NCI-H146 (cell line): ENCODE measurements at regions not wholly inside any gene's neighbourhood (a gene's known extent, or its start where the extent isn't known, plus 50 kb on each side); places are given as distances from the start of the nearest gene placed in this dataset.
"Not testable (repeated sequence)": the region's sequence is repeated elsewhere in the genome, so short reads cannot be mapped to it uniquely, and the experiment has no call there.

Experiments
- DNase-seq: peaks from one replicate; lab custom pipeline; 2025; lab: John Stamatoyannopoulos, UW

DNA sequence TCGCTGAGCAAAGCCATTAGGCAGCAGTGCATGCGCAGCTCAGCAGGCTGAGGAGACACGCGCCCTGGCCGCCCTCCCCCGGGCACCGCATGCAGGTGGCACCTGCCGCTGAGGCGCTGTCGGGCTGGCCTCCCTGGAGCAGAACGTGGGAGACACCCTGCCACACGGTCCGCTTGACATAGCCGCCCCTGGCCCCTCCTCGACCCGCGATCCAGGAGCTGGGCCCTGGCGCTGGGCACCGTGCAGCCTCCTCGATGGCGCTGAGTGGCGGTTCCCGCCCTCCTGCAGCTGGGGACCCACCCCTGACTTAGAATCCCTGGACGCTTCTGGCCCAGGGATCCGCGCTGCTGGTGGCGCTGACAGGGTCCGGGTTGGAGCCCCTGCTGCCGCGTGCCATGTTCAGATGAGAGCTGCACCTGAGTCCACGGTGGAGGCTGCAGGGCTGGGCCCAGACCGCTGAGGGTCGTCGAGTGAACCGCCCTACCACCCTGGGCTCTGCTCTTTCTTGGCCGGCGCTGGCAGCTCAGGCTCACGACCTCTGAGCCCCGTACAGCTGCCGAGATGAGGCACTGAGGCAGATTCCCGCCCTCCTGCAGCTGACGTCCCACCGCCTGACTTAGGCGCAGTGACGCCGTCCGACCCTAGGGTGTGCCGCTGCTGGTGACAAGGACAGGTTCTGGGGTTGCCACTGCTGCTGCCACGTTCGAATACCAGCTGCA lies 116.8 kb downstream of the OR13A1 start:
- DNase-seq: no peak

DNA sequence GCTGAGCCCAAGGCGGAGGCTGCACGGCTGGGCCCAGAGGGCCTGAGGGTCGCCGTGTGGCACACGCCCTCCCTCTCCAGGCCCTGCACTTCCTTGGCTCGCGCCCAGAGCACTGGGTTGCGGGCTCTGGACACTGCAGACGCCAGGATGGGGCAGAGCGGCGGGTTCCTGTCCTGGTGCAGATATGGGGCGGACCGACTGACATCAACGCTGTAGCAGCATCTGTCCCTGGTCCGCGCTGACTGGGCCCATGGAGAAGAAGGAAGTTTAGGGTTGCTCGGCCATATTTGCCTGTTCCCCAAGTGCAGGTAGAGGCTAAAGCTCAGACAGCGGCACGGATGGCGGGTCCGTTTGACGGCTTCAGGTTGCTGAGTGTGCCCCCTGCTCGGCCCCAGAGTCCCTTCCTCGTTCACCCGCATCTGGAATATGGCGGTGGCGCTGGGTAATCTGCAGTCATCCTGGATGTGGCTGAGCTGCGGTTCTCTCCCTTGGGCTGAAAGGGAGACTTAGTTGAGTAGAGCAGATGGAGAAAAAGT lies 116.1 kb downstream of the OR13A1 start:
- no peak for DNase-seq

DNA sequence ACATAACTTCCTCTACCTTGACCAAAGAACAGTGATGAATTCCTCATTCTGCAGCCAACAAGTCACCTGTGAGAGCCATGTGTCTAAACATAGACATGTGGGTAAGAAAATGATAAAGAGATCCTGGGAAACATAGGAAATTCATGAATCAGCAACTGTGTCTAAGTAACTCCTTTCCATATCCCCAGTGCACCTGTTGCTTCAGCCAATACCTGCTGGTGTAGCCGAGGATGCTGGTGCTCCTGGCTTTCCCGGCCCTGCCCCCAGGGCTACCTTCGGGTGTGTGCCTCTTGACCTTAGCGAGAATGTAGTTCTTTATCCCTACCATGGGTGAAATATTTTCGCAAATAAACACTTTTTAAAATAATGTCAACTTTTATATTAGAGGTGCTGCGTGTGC lies 114.1 kb downstream of the OR13A1 start:
- DNase-seq: no peak

DNA sequence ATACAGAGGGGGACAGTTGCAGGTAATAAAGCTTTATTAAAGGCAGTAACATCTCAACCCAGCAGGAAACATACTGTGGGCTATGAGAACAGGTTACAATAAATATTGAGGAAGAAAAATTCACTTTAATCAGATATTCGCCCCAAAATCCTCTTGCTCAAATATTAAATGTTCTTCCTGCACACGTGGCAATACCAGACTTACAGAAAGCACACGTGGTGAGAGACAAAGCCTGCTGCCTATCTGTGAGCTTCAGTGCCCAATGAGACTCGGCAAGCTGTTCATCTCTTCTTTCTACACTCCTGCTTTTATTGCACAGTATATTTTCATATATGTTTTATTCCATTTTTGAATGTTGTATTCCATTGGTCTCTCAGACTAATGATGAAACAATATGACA lies 113.2 kb downstream of the OR13A1 start:
- no peak for DNase-seq

DNA sequence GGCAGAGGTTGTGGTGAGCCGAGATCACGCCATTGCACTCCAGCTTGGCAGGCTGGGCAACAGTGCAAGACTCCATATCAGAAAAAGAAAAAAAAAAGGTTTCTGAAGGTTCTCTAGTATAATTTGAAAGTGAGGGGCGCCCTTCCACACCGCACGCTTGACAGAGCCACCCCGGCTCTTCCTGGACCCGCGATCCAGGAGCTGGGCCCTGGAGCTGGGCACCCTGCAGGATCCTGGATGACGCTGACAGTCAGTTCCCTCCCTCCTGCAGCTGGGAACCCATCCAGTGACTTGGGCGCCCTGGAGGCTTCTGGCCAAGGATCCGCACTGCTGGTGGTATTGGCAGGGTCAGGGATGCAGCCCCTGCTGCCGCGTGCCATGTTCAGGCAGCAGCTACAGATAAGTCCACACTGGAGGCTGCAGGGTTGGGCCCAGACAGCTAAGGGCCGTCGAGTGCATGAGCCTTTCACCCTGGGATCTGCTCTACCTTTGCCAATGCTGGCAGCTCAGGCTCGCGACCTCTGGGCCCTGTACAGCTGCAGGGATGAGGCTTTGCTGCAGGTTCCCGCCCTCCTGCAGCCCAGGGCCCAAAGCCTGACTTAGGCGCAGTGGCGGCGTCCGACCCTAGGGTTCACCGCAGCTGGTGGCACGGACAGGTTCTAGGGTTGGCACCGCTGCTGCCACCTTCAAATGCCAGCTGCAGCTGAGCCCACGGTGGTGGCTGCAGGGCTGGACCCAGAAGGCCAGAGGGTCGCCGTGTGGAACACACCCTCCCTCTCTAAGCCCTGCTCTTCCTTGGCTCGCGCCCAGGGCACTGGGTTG lies 110.2 kb downstream of the OR13A1 start:
- DNase-seq: no peak

DNA sequence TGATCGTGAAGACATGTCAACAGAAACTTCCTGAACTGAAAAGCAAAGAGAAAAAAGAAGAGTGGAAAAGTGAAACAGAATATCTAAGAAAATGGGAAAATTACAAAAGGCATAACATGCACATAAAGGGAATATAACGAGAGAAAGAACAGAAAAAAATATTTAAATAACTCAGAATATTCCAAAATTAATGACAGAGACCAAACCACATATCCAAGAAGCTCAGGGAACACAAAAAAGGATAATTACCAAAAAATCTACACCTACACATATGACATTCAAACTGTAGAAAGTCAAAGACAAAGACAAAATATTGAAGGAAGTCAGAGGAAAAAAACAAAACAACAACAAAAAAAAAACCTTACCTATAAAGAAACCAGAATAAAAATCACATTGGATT lies 105.5 kb downstream of the OR13A1 start:
- DNase-seq: no peak

DNA sequence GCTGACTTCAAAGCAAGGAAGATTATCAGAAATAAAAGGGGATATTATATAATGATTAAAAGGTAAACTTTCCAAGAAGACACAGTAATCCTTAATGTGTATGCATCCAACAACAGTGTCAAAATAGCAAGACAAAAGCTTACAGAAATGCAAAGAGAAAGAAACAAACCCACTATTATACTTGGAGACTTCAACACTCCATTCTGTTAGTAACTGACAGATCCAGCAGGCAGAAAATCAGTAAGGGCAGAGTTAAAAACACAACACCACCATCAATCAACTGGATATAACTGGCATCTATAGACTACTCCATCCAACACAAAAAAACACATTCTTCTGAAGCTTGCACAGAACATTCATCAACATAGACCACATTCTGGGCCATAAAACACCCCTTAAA lies 103.8 kb downstream of the OR13A1 start:
- no peak for DNase-seq

DNA sequence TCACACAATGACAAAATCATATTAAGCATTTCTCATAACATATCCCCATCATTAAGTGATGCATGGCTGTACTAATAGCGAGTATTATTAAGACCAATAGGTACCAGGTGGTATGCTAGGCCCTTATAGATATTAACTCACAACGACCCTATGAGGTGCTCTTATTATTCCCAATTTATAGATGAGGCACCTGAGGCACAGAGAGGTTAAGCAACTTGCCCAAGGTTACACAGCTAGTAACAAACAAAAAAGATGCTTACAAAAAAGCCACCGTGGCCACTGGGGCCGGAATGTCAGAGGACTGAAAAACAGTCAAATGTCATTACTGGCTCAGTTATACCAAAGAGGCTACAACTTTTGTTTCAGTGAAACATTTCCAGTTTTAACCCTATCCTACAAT lies 96.0 kb downstream of the OR13A1 start:
- no peak for DNase-seq

DNA sequence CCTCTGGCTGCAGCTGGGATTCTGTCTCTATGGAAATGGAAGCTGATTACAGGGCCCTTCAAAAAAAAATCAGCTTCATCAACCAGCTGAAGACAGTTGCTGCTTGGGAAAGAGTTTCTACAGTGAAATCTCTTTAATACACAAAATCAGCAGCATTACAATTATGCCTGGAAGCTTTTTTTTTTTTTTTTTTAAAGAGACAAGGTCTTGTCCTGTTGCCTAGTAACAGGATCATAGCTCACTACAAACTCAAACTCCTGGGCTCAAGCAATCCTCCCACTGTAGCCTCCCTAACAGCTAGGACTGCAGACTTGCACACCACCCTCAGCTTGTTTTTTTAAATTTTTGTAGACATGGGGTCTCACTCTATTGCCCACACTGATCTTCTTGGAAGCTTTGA lies 94.5 kb downstream of the OR13A1 start:
- DNase-seq: no peak

DNA sequence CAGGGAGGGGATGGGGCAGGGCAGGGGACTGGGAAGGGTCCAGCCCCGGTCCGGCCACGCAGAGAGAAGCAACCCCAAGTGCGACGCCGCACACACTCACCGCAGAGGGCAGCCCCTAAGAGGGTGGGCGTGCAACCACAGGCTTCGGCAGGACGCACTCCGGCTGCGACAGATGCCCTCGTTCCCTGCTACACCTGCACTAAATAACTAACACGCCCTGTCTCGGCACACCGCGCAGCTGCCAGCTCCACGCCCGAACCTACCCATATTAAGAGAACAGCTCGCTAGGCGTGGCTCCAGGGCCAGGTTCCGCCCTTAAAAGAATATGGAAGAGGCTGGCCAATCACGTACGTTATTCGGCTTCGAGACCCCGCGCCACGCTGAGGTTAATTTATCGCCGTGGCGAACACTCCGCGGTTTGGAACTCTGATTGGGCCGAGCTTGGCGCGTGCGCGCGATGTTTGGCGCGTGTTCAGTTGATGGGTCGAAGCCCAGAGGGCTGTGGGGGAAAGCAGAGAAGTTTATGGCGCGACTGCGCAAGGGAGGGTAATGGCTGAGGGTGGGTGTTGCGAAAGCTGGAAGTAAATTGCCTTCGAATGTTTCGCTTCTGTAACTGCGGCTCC lies 91.1 kb downstream of the OR13A1 start:
- DNase-seq: no peak

DNA sequence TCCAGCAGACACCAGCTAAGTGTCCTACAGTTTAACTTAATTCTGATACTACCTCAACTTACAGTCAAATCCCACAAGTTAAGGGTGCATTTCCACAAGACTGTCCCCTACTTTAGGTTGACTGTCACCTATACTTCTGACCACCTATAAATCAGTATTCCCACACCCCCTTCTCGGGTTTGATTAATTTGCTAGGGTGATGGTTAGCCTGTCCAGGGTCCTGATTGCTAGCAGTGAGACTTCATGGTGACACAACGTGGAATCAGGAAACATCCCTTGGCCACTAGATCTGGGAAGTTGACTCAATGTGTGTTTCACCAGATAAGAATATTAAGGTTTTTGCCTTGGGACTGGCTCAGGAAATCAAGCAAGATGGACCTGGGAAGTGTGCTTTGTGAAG lies 88.4 kb downstream of the OR13A1 start:
- DNase-seq: no peak

DNA sequence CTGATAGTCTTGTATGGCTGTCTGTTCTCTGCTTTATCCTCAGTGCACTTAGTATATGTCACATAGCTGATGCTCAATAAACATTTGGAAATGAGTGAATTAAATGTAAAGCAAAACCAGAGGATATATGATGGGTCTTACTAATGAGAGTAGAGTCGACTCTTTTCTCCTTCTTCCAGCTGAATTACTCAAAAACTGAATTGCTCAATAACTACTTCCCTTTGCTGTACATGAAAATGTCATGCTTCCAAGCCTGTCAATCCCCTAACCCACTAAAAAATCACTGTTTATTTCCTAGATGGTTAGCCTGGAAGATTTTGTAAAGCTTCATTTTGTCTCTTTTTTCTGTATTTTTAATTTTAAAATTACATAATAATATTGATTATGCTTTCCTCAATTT lies 88.0 kb downstream of the OR13A1 start:
- DNase-seq: no peak

DNA sequence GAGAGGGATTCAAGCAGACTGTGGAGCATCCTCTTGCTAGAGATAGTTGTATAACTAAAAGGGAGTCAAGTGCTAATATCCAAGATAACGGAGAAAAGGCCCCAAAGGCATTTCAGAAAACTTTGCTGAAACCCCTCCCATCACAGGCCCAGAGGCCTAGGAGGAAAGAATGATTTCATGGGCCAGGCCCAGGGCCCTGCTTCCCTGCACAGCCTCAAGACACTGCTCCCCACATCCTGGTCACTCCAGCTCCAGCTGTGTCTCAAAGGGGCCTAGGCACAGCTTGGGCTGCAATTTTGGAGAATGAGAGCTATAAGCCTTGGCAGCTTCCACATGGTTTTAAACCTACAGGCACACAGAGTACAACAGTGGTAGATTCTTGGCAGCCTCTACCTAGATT lies 85.6 kb downstream of the OR13A1 start:
- no peak for DNase-seq

DNA sequence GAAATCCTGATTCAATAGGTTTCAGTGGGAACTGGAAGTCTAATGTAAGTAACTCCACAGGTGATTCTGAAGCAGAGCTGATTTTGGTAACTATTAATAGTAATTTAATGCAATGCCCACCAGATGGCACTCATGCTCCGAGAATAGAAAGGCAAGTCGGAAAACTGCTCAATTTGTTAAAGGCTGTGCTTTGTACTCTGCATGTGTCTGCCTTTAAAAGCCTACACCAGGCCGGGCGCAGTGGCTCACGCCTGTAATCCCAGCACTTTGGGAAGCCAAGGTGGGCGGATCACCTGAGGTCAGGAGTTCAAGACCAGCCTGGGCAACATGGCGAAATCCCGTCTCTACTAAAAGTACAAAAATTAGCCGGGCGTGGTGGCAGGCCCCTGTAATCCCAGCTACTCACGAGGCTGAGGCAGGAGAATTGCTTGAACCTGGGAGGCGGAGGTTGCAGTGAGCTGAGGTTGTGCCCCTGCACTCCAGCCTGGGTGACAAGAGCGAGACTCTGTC lies 80.1 kb downstream of the OR13A1 start:
- DNase-seq: peak; percentile 64

DNA sequence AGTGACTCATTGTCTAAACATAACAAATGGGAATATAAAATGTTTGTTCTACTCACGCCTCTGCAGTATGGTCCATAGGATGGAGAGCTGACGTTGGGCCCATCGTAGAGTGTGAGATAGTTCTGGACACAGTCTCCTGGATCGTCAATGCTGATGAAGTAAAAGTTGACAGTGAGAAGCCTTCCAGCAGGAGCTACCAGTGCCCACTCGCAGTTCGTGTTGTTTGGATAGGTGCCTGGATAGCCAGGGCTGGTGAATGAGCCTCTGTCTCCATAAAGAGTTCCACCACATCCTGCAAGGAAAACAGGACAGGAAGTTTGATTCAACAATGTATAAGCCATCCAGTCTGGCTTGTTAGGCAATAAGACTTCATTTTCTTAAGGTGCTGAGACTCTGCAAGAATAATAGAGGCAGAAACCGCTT lies 79.6 kb downstream of the OR13A1 start:
- no peak for DNase-seq

DNA sequence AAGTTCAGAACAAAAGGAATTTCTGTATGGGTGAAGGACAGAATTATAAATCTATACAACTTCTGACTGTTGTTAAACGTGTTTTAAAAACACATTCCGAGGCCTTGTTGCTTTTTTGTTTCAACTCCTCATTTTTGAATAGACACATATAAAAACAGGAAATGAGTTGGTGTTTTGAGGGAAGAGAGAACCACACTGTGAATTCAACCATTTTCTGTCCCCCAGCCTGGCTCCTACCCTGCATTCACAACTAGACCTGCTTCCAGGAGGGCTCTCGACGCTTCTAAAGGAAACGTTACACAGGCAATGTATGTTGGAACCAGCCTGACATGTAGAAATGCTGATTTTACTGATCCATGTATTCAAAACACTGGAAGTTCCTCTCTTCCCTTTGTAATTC lies 76.5 kb downstream of the OR13A1 start:
- DNase-seq: no peak

DNA sequence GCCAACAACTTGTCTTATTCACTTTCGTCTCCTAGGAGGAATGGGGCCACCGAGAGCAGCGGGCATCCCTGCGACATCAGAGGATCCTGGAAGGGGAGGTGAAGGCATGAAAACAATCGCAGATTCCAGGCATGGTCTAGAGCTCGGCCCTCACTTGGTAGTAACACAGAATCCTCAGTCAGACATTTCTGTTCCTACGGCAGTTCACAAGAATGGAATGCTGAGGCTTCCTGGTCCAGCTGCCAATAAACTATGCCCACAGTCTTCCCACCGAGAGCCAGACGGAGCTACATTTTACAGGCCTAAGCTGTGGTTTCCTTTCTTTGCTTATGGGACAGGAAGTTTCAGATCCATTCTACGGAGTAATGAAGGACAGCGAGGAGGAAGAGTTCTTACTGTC lies 75.8 kb downstream of the OR13A1 start:
- DNase-seq: no peak

DNA sequence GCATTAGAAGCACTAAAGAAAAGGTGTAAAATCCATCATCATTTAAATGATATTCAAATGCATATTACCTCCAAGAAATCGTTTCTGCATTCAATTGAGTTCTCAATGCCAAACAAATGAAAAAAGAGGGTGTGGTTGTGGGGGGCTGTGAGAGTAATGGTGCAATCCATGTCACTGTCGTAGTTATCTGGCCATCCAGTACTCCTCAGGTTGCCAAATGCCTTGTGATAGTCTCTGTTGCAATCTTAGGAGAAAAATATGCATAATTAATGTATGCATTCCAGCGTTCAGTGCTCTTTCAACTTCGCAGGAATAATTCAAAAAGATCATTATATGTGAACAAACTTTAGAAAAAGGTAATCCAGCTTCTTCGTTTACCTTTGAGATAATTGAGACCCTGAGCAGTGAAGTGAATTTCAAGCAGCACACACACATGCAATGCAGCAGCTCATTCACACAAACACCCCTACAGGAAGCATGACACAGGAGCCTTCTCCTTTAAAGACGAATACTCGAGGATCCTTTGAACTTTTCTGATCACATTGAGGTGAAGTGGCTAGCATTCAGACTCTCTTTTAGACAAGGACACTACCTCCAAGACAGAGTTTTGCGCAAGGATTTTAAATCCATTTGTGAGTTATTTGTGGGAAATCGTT lies 73.4 kb downstream of the OR13A1 start:
- no peak for DNase-seq

DNA sequence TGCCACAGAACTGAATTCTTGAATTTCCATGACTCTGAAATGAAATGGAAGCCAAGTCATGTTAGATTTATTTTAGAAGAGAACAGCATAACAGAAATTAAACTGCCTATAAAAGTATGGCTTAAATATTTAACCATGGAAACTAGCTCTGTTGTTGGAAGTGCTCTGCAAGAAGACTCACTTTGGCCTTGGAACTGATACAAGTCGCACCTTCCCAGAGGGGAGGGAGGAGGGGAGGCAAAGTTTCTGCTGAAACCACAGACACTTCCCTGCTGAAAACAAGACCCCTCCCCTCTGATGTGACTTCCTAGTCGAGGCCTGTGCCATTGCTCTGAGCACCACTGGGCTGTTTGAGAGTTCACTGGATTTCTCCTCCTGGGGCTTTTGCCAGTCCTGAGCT lies 72.1 kb downstream of the OR13A1 start:
- DNase-seq: no peak

DNA sequence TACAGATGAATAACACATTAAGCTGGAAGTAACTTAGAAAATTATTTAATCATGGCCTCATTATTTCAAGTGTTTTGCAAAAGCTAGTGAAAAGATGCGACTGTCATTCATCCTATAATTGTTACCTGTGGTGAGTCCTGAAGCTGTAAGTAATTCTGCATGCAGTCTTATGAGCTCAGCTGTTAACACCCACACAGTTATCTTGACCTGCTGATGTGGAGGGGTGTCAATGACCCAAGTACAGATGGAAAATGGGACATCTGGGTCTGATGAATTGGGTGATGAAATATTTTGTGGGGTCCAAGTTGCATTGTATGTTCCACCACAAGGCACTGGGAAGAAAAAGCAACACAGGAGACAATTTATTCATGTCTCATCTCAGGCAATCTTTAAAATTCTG lies 68.9 kb downstream of the OR13A1 start:
- DNase-seq: no peak

DNA sequence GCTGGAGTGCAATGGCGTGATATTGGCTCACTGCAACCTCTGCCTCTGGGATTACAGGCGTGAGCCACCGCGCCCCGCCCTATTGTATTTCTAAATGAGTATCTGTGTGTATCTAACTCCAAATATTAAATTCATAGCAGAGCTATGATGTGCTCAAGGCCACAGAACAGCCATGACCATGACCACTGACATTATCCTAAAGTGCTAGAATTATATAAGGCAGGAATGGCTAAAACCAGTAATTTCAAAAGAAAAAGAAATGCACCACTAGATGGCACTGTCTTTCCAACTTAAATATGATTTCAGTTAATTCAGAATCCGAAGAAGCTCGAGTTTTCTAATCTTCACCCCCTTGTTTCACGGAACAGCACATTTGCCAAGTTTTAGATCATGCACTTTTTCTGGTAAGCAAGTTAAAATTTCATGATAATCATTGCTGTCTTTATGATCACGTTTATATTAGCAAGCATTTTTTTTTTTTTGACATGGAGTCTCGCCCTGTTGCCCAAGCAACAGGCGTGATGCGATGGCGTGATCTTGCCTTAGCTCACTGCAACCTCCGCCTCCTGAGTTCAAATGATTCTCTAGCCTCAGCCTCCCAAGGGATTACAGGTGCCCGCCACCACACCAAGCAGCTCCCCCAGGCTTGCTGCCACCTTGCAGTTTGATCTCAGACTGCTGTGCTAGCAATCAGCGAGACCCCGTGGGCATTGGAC lies 65.3 kb downstream of the OR13A1 start:
- DNase-seq: peak; percentile 52

DNA sequence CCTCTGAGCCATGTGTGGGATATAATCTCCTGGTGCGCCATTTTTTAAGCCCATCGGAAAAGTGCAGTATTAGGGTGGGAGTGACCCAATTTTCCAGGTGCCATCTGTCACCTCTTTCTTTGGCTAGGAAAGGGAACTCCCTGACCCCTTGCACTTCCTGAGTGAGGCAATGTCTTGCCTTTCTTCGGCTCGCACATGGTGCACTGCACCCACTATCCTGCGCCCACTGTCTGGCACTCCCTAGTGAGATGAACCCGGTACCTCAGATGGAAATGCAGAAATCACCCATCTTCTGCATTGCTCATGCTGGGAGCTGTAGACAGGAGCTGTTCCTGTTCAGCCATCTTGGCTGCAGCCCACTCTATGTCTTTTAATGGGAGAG lies 64.7 kb downstream of the OR13A1 start:
- DNase-seq: not testable (repeated sequence)
